K562 (cell line): ENCODE measurements at regions not wholly inside any gene's neighbourhood (a gene's known extent, or its start where the extent isn't known, plus 50 kb on each side); places are given as distances from the start of the nearest gene placed in this dataset.

Experiments used
- ATAC-seq: fragments of 200-7000 bp; cut with Tn5 transposase; 3 replicates; pipeline ENCODE4 v1.9.1; 2020; ENCODE audit warnings: moderate library complexity
- BruUV-seq: library from RNA; stranded (reverse); fragments of 400-500 nt; replicated peaks from 2 replicates; lab custom pipeline; 2021; lab: Mats Ljungman, UMichigan
- CTCF ChIA-PET: fragments of 300-600 bp; formaldehyde crosslinking; extraction: SDS; loops from one replicate; lab custom pipeline; 2021; ENCODE audit warnings: low intra/inter-chr PET ratio; lab: Yijun Ruan, JAX
- POLR2A ChIA-PET: fragments of 300-600, 350-650 bp; sonication (Branson Sonifier 250); formaldehyde crosslinking; extraction: SDS; loops from one replicate; lab custom pipeline; 2021; ENCODE audit warnings: antibody characterized with exemption, inconsistent platforms; lab: Yijun Ruan, JAX
- DNase-seq, 4 experiments: peaks; one replicate each; pipeline versions ENCODE4 v3.0.0 to v3.0.0-alpha.2; 2011 to 2018; ENCODE audit warnings: low spot score in 3 of 4, mixed read lengths in 3 of 4; ENCODE audit errors: extremely low read depth in 1 of 4
- FAIRE-seq: peaks from 2 replicates; lab custom pipeline; 2011; peaks lifted over from hg19 to GRCh38; lab: Jason Lieb, UNC
- H2AFZ ChIP-seq: 2 replicates; pipeline ENCODE4 v1.6.0; 2011; ENCODE audit warnings: low read depth, low read length, control low read depth, inconsistent platforms
- H3K27ac ChIP-seq: fragments of 200-600 bp; 3 replicates; pipeline ENCODE4 v1.8.0; 2011; ENCODE audit warnings: low read depth, mild to moderate bottlenecking, control low read depth, inconsistent platforms, low read length, moderate library complexity, mixed read lengths; ENCODE audit errors: extremely low read depth
- H3K27me3 ChIP-seq, 2 experiments: fragments of 300-600 bp in 1 of 2; 2 replicates in 1 of 2; 3 replicates in 1 of 2; pipeline versions ENCODE4 v1.6.0 to v1.8.0; 2011; ENCODE audit warnings: inconsistent platforms in 2 of 2, low read length in 2 of 2, mild to moderate bottlenecking in 1 of 2, mixed read lengths in 1 of 2, moderate library complexity in 1 of 2; ENCODE audit not compliant: control insufficient read depth in 2 of 2, insufficient read depth in 2 of 2
- H3K36me3 ChIP-seq: fragments of 300-600 bp; 3 replicates; pipeline ENCODE4 v1.8.0; 2011; ENCODE audit warnings: mild to moderate bottlenecking, low read length, inconsistent platforms; ENCODE audit not compliant: control insufficient read depth, insufficient read depth
- H3K4me1 ChIP-seq, 2 experiments: fragments of 200-600 bp in 1 of 2; replicated peaks in 1 of 2; 2 replicates in 1 of 2; 3 replicates in 1 of 2; pipeline versions ENCODE4 v1.5.1 to v1.8.0; 2011; ENCODE audit warnings: inconsistent platforms in 2 of 2, low read length in 2 of 2, mild to moderate bottlenecking in 1 of 2, mixed read lengths in 1 of 2, moderate library complexity in 1 of 2; ENCODE audit not compliant: control insufficient read depth in 2 of 2, insufficient read depth in 2 of 2
- H3K4me2 ChIP-seq: 2 replicates; pipeline ENCODE4 v1.6.1; 2011; ENCODE audit warnings: low read length, control low read depth, inconsistent platforms, mixed read lengths; ENCODE audit not compliant: insufficient read depth
- H3K4me3 ChIP-seq: fragments of 200-600 bp; sonication (generic), shearing (Covaris generic); 2 replicates; pipeline ENCODE4 v1.5.1; 2016; ENCODE audit warnings: control low read depth, inconsistent platforms
- H3K79me2 ChIP-seq: fragments of 200-600 bp; 3 replicates; pipeline ENCODE4 v1.8.0; 2011; ENCODE audit warnings: low read length, inconsistent platforms; ENCODE audit not compliant: control insufficient read depth, insufficient read depth
- H3K9ac ChIP-seq, 2 experiments: 2 replicates each; pipeline versions ENCODE4 v1.6.0 to v1.6.1; 2011; ENCODE audit warnings: low read depth in 2 of 2, low read length in 2 of 2, control low read depth in 1 of 2, inconsistent platforms in 1 of 2, mild to moderate bottlenecking in 1 of 2, mixed read lengths in 1 of 2; ENCODE audit not compliant: insufficient read depth in 1 of 2
- H3K9me1 ChIP-seq: one replicate; pipeline ENCODE4 v1.6.0; 2011; ENCODE audit warnings: inconsistent platforms, mild to moderate bottlenecking, low read length, moderate library complexity; ENCODE audit not compliant: control insufficient read depth, insufficient read depth
- H3K9me3 ChIP-seq: replicated peaks from 2 replicates; pipeline ENCODE4 v1.5.1; 2011; ENCODE audit warnings: low read depth, low read length, inconsistent platforms; ENCODE audit not compliant: control insufficient read depth, insufficient read depth
- H4K20me1 ChIP-seq: replicated peaks from 2 replicates; pipeline ENCODE4 v1.6.1; 2011; ENCODE audit warnings: low read length, inconsistent platforms, mixed read lengths; ENCODE audit not compliant: control insufficient read depth, insufficient read depth
- AFF1 ChIP-seq, 2 experiments: fragments of 450-650 bp; IDR thresholded peaks; 2 replicates each; pipeline ENCODE4 v1.6.1; 2018; ENCODE audit warnings: mild to moderate bottlenecking in 2 of 2, low read depth in 1 of 2; ENCODE audit not compliant: partially characterized antibody in 2 of 2
- CC2D1A ChIP-seq: fragments of 450-650 bp; IDR thresholded peaks from 2 replicates; pipeline ENCODE4 v1.6.1; 2017; ENCODE audit warnings: mild to moderate bottlenecking
- CEBPZ ChIP-seq: fragments of 150-350 bp; IDR thresholded peaks from 2 replicates; pipeline ENCODE4 v1.6.1; 2014; ENCODE audit warnings: low read depth, mild to moderate bottlenecking, low read length, borderline replicate concordance
- EP300 ChIP-seq: IDR thresholded peaks from 2 replicates; pipeline ENCODE4 v1.6.1; 2012; ENCODE audit warnings: low read length, improper control_type of control experiment
- FOXJ3 ChIP-seq: sonication (generic); formaldehyde crosslinking; IDR thresholded peaks from 2 replicates; pipeline ENCODE4 v1.4.0; 2020; ENCODE audit warnings: mild to moderate bottlenecking, missing genetic modification reagents
- NFIC ChIP-seq: fragments of 450-650 bp; IDR thresholded peaks from 2 replicates; pipeline ENCODE4 v1.6.1; 2017; ENCODE audit warnings: mild to moderate bottlenecking, inconsistent platforms
- NFXL1 ChIP-seq: fragments of 450-650 bp; formaldehyde crosslinking; IDR thresholded peaks from 2 replicates; pipeline ENCODE4 v1.4.0; 2021; ENCODE audit warnings: mild to moderate bottlenecking
- POLR3A ChIP-seq: IDR thresholded peaks from 2 replicates; pipeline ENCODE4 v1.6.1; 2011; ENCODE audit warnings: borderline replicate concordance, mild to moderate bottlenecking, moderate library complexity; ENCODE audit not compliant: insufficient read length, insufficient read depth; ENCODE audit errors: extremely low read depth
- RBM22 ChIP-seq: fragments of 200-400 bp; formaldehyde crosslinking; IDR thresholded peaks from 2 replicates; pipeline ENCODE4 v1.6.1; 2018; ENCODE audit warnings: low read length, low read depth; ENCODE audit not compliant: poor library complexity, severe bottlenecking
- RUNX1 ChIP-seq: sonication (generic); IDR thresholded peaks from 2 replicates; pipeline ENCODE4 v1.6.1; 2016; ENCODE audit warnings: antibody characterized with exemption, low read depth
- SNIP1 ChIP-seq: fragments of 450-650 bp; IDR thresholded peaks from 2 replicates; pipeline ENCODE4 v1.7.1; 2017; ENCODE audit warnings: low read depth, mild to moderate bottlenecking
- THAP7 ChIP-seq: fragments of 250-450 bp; sonication (Bioruptor Pico); IDR thresholded peaks from 2 replicates; pipeline ENCODE4 v1.5.0; 2021
- ZNF239 ChIP-seq: fragments of 250-450 bp; sonication (Bioruptor Pico); IDR thresholded peaks from 2 replicates; pipeline ENCODE4 v1.4.0; 2020; ENCODE audit warnings: mild to moderate bottlenecking
- ZNF316 ChIP-seq: fragments of 450-650 bp; IDR thresholded peaks from 2 replicates; pipeline ENCODE4 v1.6.1; 2016
- ZNF584 ChIP-seq: fragments of 200-800 bp; sonication (Bioruptor generic); IDR thresholded peaks from 2 replicates; pipeline ENCODE4 v1.6.1; 2016; ENCODE audit warnings: low read depth, mild to moderate bottlenecking, missing genetic modification characterization, missing compliant biosample characterization
- in situ Hi-C: fragments of 300-500 bp; cut with MboI; formaldehyde crosslinking; loops from 4 replicates; pipeline ENCODE4 v1.15.0; 2018; ENCODE audit warnings: inconsistent platforms, mixed read lengths
- intact Hi-C: fragments of 100-400 bp; cut with micrococcal nuclease; formaldehyde crosslinking; loops from 2 replicates; pipeline ENCODE4 v1.14.2; 2022

- no peak overlapping the region for H3K27ac ChIP-seq
- H3K27me3 ChIP-seq: no peaks in the 10 kb centered on the region
- in situ Hi-C loops: no loop called here
- H2AFZ ChIP-seq: no peak overlapping the region
- no peaks in the 10 kb centered on the region for H3K79me2 ChIP-seq
- ChIA-PET POLR2A (no interaction called here), CTCF (no interaction called here)
- no peaks in the 10 kb centered on the region for H3K4me1 ChIP-seq
- no peaks in the 10 kb centered on the region; the same call in 1 of the 2 replicates for H3K9me3 ChIP-seq
- ATAC-seq (no peak), DNase-seq (no peak), FAIRE-seq (no peak)
- TF ChIP-seq EP300 (no peak), CEBPZ (no peak), NFIC (no peak), ZNF316 (no peak), SNIP1 (no peak), ZNF584 (no peak), RUNX1 (no peak), ZNF239 (CRISPR knock-in tag) (no peak), THAP7 (CRISPR knock-in tag) (no peak), FOXJ3 (CRISPR knock-in tag) (no peak), CC2D1A (no peak), POLR3A (no peak), NFXL1 (CRISPR knock-in tag) (no peak), RBM22 (no peak), AFF1 (IDR thresholded peaks at IDR 0.05; ENCODE audit: low read depth in 1 of 2, partially characterized antibody in 2 of 2) (no peak)
- BruUV-seq: no TSS peak
- intact Hi-C loops: no loop called here
- H3K4me2 ChIP-seq: no peak overlapping the region
- H3K9me1 ChIP-seq: no peaks in the 10 kb centered on the region
- no peaks in the 10 kb centered on the region for H3K36me3 ChIP-seq
- H3K4me3 ChIP-seq: no peak overlapping the region
- no peak overlapping the region for H3K9ac ChIP-seq
- no peaks in the 10 kb centered on the region for H4K20me1 ChIP-seq
Observed at GRCh38 chr2:34985474-34985873, 1370.1 kb upstream of the CRIM1 start.
